HCT116 (cell line): ENCODE measurements at regions not wholly inside any gene's neighbourhood (a gene's known extent, or its start where the extent isn't known, plus 50 kb on each side); places are given as distances from the start of the nearest gene placed in this dataset.

Experiments used
- ATAC-seq: fragments of 200-7000 bp; cut with Tn5 transposase; 2 replicates; pipeline ENCODE4 v1.9.1; 2020; ENCODE audit warnings: mild to moderate bottlenecking, moderate library complexity
- BruUV-seq: library from RNA; stranded (reverse); fragments of 400-500 nt; replicated peaks from 2 replicates; lab custom pipeline; 2021; lab: Mats Ljungman, UMichigan
- CTCF ChIA-PET: fragments of 300-600 bp; sonication (Branson Sonifier 250); formaldehyde crosslinking; loops from one replicate; lab custom pipeline; 2021; ENCODE audit warnings: antibody characterized with exemption; lab: Charles Lee
- POLR2A ChIA-PET: fragments of 300-600, 350-600 bp; sonication (Branson Sonifier 250); formaldehyde crosslinking; loops from one replicate; lab custom pipeline; 2021; ENCODE audit warnings: antibody characterized with exemption; lab: Charles Lee
- RAD21 ChIA-PET, 2 experiments: fragments of 300-600 bp; sonication (Branson Sonifier 250); formaldehyde crosslinking; loops; one replicate each; lab custom pipeline; 2023; ENCODE audit warnings: low total read pairs in 2 of 2; ENCODE audit not compliant: uncharacterized antibody in 2 of 2, unreplicated experiment in 2 of 2, low non-redundant PET in 1 of 2; lab: Charles Lee
- DNase-seq: peaks from one replicate; pipeline ENCODE4 v3.0.0-alpha.2; 2010; ENCODE audit warnings: low read depth, low spot score
- H2AFZ ChIP-seq: fragments of 200-600 bp; shearing (Covaris generic), sonication (generic); 2 replicates; pipeline ENCODE4 v1.6.1; 2017; ENCODE audit warnings: low read depth, mixed run types, mixed read lengths, antibody characterized with exemption, low read length; ENCODE audit not compliant: poor library complexity, severe bottlenecking
- H3K27ac ChIP-seq: 2 replicates; pipeline ENCODE4 v1.5.1; 2012; ENCODE audit warnings: low read depth, low read length
- H3K27me3 ChIP-seq: fragments of 200-600 bp; sonication (generic); 2 replicates; pipeline ENCODE4 v1.6.1; 2016; ENCODE audit warnings: mixed run types, low read length, mixed read lengths; ENCODE audit not compliant: insufficient read depth
- H3K36me3 ChIP-seq, 2 experiments: fragments of 200-500 bp in 1 of 2; fragments of 200-600 bp in 1 of 2; sonication (Bioruptor generic) in 1 of 2; sonication (generic) in 1 of 2; 2 replicates each; pipeline versions ENCODE4 v1.5.1 to v1.6.1; 2014 to 2016; ENCODE audit warnings: low read length in 2 of 2, inconsistent platforms in 1 of 2, mixed read lengths in 1 of 2, mixed run types in 1 of 2; ENCODE audit not compliant: insufficient read depth in 2 of 2, control insufficient read depth in 1 of 2
- H3K4me1 ChIP-seq, 2 experiments: fragments of 200-600 bp in 1 of 2; sonication (generic) in 1 of 2; 2 replicates each; pipeline versions ENCODE4 v1.5.1 to v1.6.1; 2012 to 2017; ENCODE audit warnings: low read length in 2 of 2, inconsistent platforms in 1 of 2, mild to moderate bottlenecking in 1 of 2, mixed read lengths in 1 of 2, mixed run types in 1 of 2, moderate library complexity in 1 of 2; ENCODE audit not compliant: insufficient read depth in 2 of 2, control insufficient read depth in 1 of 2
- H3K4me2 ChIP-seq: fragments of 200-600 bp; sonication (generic); 2 replicates; pipeline ENCODE4 v1.6.1; 2017; ENCODE audit warnings: mixed run types, low read length, mixed read lengths
- H3K4me3 ChIP-seq, 2 experiments: fragments of 200-600 bp in 1 of 2; sonication (generic) in 1 of 2; replicated peaks in 1 of 2; 2 replicates each; pipeline ENCODE4 v1.5.1; 2011 to 2016; ENCODE audit warnings: low read length in 2 of 2, control low read depth in 1 of 2, low read depth in 1 of 2, mild to moderate bottlenecking in 1 of 2, mixed read lengths in 1 of 2, mixed run types in 1 of 2
- H3K79me2 ChIP-seq: fragments of 200-600 bp; sonication (generic); 2 replicates; pipeline ENCODE4 v1.6.1; 2017; ENCODE audit warnings: mild to moderate bottlenecking, mixed run types, low read length, moderate library complexity, mixed read lengths; ENCODE audit not compliant: insufficient read depth
- H3K9ac ChIP-seq: fragments of 200-600 bp; sonication (generic); 2 replicates; pipeline ENCODE4 v1.6.1; 2016; ENCODE audit warnings: low read length, mixed read lengths
- H3K9me2 ChIP-seq: fragments of 200-600 bp; sonication (generic), shearing (Covaris generic); 2 replicates; pipeline ENCODE4 v1.6.1; 2017; ENCODE audit warnings: mixed run types, mild to moderate bottlenecking, moderate library complexity; ENCODE audit not compliant: insufficient read depth
- H3K9me3 ChIP-seq, 2 experiments: fragments of 200-500 bp in 1 of 2; fragments of 200-600 bp in 1 of 2; sonication (Bioruptor generic) in 1 of 2; sonication (generic) in 1 of 2; 2 replicates each; pipeline ENCODE4 v1.6.1; 2014 to 2017; ENCODE audit warnings: low read length in 2 of 2, mixed read lengths in 2 of 2, inconsistent platforms in 1 of 2, low read depth in 1 of 2, mild to moderate bottlenecking in 1 of 2, mixed run types in 1 of 2, moderate library complexity in 1 of 2; ENCODE audit not compliant: control insufficient read depth in 1 of 2, insufficient read depth in 1 of 2
- H4K20me1 ChIP-seq: fragments of 200-600 bp; sonication (generic), shearing (Covaris generic); 2 replicates; pipeline ENCODE4 v1.6.1; 2017; ENCODE audit warnings: mixed run types, mild to moderate bottlenecking, moderate library complexity; ENCODE audit not compliant: insufficient read depth
- CBX3 ChIP-seq: IDR thresholded peaks from 2 replicates; pipeline ENCODE4 v1.6.1; 2012; ENCODE audit warnings: low read depth
- CEBPB ChIP-seq: IDR thresholded peaks from 2 replicates; pipeline ENCODE4 v1.6.1; 2012; ENCODE audit warnings: low read depth
- FOSL1 ChIP-seq: IDR thresholded peaks from 2 replicates; pipeline ENCODE4 v1.6.1; 2012; ENCODE audit warnings: low read depth
- POLR2A ChIP-seq: IDR thresholded peaks from 2 replicates; pipeline ENCODE4 v1.7.0; 2011; ENCODE audit warnings: borderline replicate concordance; ENCODE audit not compliant: insufficient read depth, insufficient read length; ENCODE audit errors: extremely low read depth
- POLR2AphosphoS5 ChIP-seq: IDR thresholded peaks from 2 replicates; pipeline ENCODE4 v1.6.1; 2011; ENCODE audit warnings: mild to moderate bottlenecking, low read depth, low read length, moderate library complexity
- RAD21 ChIP-seq: IDR thresholded peaks from 2 replicates; pipeline ENCODE4 v1.6.1; 2012; ENCODE audit warnings: low read depth, mild to moderate bottlenecking
- SIN3A ChIP-seq: IDR thresholded peaks from 2 replicates; pipeline ENCODE4 v1.6.1; 2012; ENCODE audit warnings: low read depth
- SRF ChIP-seq: IDR thresholded peaks from 2 replicates; pipeline ENCODE4 v1.6.1; 2012; ENCODE audit warnings: low read depth
- TCF7L2 ChIP-seq: IDR thresholded peaks from 2 replicates; pipeline ENCODE4 v1.7.0; 2011; ENCODE audit warnings: borderline replicate concordance, inconsistent platforms; ENCODE audit not compliant: insufficient read depth, insufficient read length; ENCODE audit errors: extremely low read depth
- YY1 ChIP-seq: IDR thresholded peaks from 2 replicates; pipeline ENCODE4 v1.6.1; 2011; ENCODE audit warnings: low read length, low read depth, moderate library complexity, mild to moderate bottlenecking; ENCODE audit not compliant: insufficient replicate concordance; ENCODE audit errors: extremely low read depth
- ZFX ChIP-seq: fragments of 450-650 bp; IDR thresholded peaks from 2 replicates; pipeline ENCODE4 v1.6.1; 2017
- ZNF274 ChIP-seq: fragments of 200-500 bp; sonication (Bioruptor generic); IDR thresholded peaks from 2 replicates; pipeline ENCODE4 v1.6.1; 2014; ENCODE audit warnings: mild to moderate bottlenecking, low read depth, low read length, inconsistent platforms
- intact Hi-C: fragments of 100-400 bp; cut with micrococcal nuclease; formaldehyde crosslinking; loops from 2 replicates; pipeline ENCODE4 v1.10.0; 2022
- TF ChIP-seq, protein P1 (sequence below): IDR thresholded peaks from 2 replicates; pipeline ENCODE4 v1.6.1; 2012
- TF ChIP-seq, protein P2 (sequence below), 3 experiments: fragments of 200-600 bp in 1 of 3; sonication (generic) in 1 of 3; IDR thresholded peaks in 2 of 3; conservative IDR thresholded peaks in 1 of 3; 2 replicates each; pipeline ENCODE4 v1.5.1; 2012 to 2017; ENCODE audit warnings: low read depth in 2 of 3, low read length in 2 of 3, antibody characterized with exemption in 1 of 3, borderline replicate concordance in 1 of 3, control low read depth in 1 of 3, mild to moderate bottlenecking in 1 of 3, mixed read lengths in 1 of 3, mixed run types in 1 of 3, moderate library complexity in 1 of 3; ENCODE audit not compliant: insufficient read depth in 1 of 3
- TF ChIP-seq, protein P3 (sequence below): IDR thresholded peaks from 2 replicates; pipeline ENCODE4 v1.6.1; 2012; ENCODE audit warnings: low read depth

DNA sequence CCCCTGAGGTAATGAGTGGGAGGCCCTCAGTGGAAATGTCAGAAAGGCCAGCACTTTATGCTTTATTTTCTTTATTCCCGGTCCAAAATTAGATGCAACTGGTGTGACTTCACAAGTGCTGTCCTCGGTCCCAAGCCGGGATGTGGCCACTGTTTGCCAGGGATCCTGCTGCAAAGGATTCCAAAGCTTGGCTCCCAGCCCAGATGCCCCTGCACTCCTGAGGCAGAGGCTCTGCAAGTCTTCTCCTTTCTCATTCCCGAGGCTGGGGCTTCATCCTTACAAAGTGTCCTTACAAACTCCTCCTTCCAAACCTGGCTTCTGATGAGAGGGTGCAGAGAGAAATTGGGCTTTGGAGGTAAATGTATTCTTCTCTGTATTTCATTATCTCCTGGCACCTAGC lies 544.3 kb upstream of the DPP6 start:
- no peak for TF ChIP-seq CEBPB
- no peak for TF ChIP-seq FOSL1
- no peak for TF ChIP-seq CBX3
- no peak for TF ChIP-seq ZNF274
- TF ChIP-seq, protein P1, sequence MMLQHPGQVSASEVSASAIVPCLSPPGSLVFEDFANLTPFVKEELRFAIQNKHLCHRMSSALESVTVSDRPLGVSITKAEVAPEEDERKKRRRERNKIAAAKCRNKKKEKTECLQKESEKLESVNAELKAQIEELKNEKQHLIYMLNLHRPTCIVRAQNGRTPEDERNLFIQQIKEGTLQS = no peak
- no peak for TF ChIP-seq TCF7L2
- TF ChIP-seq YY1 = no peak
- no peak for TF ChIP-seq SIN3A
- no peak for TF ChIP-seq POLR2A
- TF ChIP-seq, protein P2, sequence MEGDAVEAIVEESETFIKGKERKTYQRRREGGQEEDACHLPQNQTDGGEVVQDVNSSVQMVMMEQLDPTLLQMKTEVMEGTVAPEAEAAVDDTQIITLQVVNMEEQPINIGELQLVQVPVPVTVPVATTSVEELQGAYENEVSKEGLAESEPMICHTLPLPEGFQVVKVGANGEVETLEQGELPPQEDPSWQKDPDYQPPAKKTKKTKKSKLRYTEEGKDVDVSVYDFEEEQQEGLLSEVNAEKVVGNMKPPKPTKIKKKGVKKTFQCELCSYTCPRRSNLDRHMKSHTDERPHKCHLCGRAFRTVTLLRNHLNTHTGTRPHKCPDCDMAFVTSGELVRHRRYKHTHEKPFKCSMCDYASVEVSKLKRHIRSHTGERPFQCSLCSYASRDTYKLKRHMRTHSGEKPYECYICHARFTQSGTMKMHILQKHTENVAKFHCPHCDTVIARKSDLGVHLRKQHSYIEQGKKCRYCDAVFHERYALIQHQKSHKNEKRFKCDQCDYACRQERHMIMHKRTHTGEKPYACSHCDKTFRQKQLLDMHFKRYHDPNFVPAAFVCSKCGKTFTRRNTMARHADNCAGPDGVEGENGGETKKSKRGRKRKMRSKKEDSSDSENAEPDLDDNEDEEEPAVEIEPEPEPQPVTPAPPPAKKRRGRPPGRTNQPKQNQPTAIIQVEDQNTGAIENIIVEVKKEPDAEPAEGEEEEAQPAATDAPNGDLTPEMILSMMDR (IDR thresholded peaks at IDR 0.05 in 2 of 3, conservative IDR thresholded peaks at IDR 0.05 in 1 of 3; ENCODE audit: borderline replicate concordance in 1 of 3, insufficient read depth in 1 of 3, low read depth in 2 of 3, low read length in 2 of 3) = no peak
- TF ChIP-seq SRF = no peak
- TF ChIP-seq RAD21 = no peak
- TF ChIP-seq, protein P3, sequence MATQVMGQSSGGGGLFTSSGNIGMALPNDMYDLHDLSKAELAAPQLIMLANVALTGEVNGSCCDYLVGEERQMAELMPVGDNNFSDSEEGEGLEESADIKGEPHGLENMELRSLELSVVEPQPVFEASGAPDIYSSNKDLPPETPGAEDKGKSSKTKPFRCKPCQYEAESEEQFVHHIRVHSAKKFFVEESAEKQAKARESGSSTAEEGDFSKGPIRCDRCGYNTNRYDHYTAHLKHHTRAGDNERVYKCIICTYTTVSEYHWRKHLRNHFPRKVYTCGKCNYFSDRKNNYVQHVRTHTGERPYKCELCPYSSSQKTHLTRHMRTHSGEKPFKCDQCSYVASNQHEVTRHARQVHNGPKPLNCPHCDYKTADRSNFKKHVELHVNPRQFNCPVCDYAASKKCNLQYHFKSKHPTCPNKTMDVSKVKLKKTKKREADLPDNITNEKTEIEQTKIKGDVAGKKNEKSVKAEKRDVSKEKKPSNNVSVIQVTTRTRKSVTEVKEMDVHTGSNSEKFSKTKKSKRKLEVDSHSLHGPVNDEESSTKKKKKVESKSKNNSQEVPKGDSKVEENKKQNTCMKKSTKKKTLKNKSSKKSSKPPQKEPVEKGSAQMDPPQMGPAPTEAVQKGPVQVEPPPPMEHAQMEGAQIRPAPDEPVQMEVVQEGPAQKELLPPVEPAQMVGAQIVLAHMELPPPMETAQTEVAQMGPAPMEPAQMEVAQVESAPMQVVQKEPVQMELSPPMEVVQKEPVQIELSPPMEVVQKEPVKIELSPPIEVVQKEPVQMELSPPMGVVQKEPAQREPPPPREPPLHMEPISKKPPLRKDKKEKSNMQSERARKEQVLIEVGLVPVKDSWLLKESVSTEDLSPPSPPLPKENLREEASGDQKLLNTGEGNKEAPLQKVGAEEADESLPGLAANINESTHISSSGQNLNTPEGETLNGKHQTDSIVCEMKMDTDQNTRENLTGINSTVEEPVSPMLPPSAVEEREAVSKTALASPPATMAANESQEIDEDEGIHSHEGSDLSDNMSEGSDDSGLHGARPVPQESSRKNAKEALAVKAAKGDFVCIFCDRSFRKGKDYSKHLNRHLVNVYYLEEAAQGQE = no peak
- TF ChIP-seq ZFX = no peak
- TF ChIP-seq POLR2AphosphoS5 = no peak
- ChIA-PET POLR2A (no interaction called here), RAD21 (no interaction called here), CTCF (no interaction called here)
- no peaks in the 10 kb centered on the region for H3K9me2 ChIP-seq
- no TSS peak for BruUV-seq
- intact Hi-C loops = no loop called here
- DNase-seq (no peak), ATAC-seq (no peak)
- H3K4me3 ChIP-seq = no peak overlapping the region
- no peaks in the 10 kb centered on the region for H3K36me3 ChIP-seq
- H3K9ac ChIP-seq = no peak overlapping the region
- H3K9me3 ChIP-seq = peaks cover 7 to 10% of the 10 kb centered on the region in 2 experiments; a peak in 2 of 4 replicates
- H4K20me1 ChIP-seq = no peaks in the 10 kb centered on the region
- no peak overlapping the region for H3K27ac ChIP-seq
- no peaks in the 10 kb centered on the region for H3K4me1 ChIP-seq
- H3K4me2 ChIP-seq = no peak overlapping the region
- no peaks in the 10 kb centered on the region for H3K27me3 ChIP-seq
- H2AFZ ChIP-seq = no peak overlapping the region
- H3K79me2 ChIP-seq = no peaks in the 10 kb centered on the region
